ENCODE measurements at regions not wholly inside any gene's neighbourhood (a gene's known extent, or its start where the extent isn't known, plus 50 kb on each side); places are given as distances from the start of the nearest gene placed in this dataset.

DNA sequence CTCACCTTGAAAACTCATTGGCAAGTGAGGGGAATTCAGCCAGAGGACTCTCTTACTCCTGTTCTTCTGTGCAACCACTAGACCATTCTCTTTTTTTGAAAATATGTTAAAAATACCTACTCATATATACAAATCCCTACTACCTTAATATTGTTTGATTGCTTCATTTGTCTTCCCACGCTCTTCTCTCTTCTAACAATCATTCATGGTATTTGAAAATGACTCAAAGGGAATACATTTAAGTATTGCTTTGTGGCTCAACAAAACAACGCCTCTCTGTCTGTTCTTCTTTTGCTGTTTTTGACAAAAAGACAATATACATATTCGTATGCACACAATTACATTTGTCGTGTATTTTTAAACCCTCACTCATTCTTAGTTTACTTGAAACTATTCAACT lies 589.4 kb downstream of the ANKRD50 start:
- TF ChIP-seq, protein P1, sequence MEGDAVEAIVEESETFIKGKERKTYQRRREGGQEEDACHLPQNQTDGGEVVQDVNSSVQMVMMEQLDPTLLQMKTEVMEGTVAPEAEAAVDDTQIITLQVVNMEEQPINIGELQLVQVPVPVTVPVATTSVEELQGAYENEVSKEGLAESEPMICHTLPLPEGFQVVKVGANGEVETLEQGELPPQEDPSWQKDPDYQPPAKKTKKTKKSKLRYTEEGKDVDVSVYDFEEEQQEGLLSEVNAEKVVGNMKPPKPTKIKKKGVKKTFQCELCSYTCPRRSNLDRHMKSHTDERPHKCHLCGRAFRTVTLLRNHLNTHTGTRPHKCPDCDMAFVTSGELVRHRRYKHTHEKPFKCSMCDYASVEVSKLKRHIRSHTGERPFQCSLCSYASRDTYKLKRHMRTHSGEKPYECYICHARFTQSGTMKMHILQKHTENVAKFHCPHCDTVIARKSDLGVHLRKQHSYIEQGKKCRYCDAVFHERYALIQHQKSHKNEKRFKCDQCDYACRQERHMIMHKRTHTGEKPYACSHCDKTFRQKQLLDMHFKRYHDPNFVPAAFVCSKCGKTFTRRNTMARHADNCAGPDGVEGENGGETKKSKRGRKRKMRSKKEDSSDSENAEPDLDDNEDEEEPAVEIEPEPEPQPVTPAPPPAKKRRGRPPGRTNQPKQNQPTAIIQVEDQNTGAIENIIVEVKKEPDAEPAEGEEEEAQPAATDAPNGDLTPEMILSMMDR (IDR thresholded peaks at IDR 0.05): no peak
- TF ChIP-seq POLR2A (IDR thresholded peaks at IDR 0.05): no peak

Measured in sigmoid colon (tissue), 3 donors.